ENCODE measurements at regions not wholly inside any gene's neighbourhood (a gene's known extent, or its start where the extent isn't known, plus 50 kb on each side); places are given as distances from the start of the nearest gene placed in this dataset.

GRCh38 chr3:160084998-160085397 is 96.4 kb downstream of the IL12A start:
- no peak for TF ChIP-seq CTCF (IDR thresholded peaks at IDR 0.05)
- TF ChIP-seq TAF1 (IDR thresholded peaks at IDR 0.05; ENCODE audit: borderline replicate concordance, low read depth, low read length), result no peak

Measured in SK-N-SH (cell line).